NCI-H1930 (cell line): ENCODE measurements at regions not wholly inside any gene's neighbourhood (a gene's known extent, or its start where the extent isn't known, plus 50 kb on each side); places are given as distances from the start of the nearest gene placed in this dataset.
"Not testable (repeated sequence)": the region's sequence is repeated elsewhere in the genome, so short reads cannot be mapped to it uniquely, and the experiment has no call there.

ENCODE experiments used
- DNase-seq, 2 experiments: peaks; one replicate each; lab custom pipeline; 2025; lab: John Stamatoyannopoulos, UW

- no peak for DNase-seq
Measured at GRCh38 chr7:86012971-86013370, 630.7 kb upstream of the GRM3 start.

GRCh38 chr7:86008898-86009297 lies 634.8 kb upstream of the GRM3 start:
- DNase-seq: no peak

GRCh38 chr7:86006909-86007308 lies 636.8 kb upstream of the GRM3 start:
- DNase-seq: no peak

GRCh38 chr7:86002858-86003257 lies 640.9 kb upstream of the GRM3 start:
- DNase-seq: no peak

- DNase-seq: no peak
Measured at GRCh38 chr7:85997515-85997914, 646.2 kb upstream of the GRM3 start.

GRCh38 chr7:85995101-85995500 lies 648.6 kb upstream of the GRM3 start:
- no peak for DNase-seq

GRCh38 chr7:85980740-85981139 lies 663.0 kb upstream of the GRM3 start:
- no peak for DNase-seq

GRCh38 chr7:85974176-85974575 lies 669.5 kb upstream of the GRM3 start:
- no peak for DNase-seq

- DNase-seq: no peak
Measured at GRCh38 chr7:85972504-85973141, 671.1 kb upstream of the GRM3 start.

- DNase-seq: no peak
Measured at GRCh38 chr7:85954961-85955360, 688.7 kb upstream of the GRM3 start.

- no peak for DNase-seq
Measured at GRCh38 chr7:85950871-85951270, 692.8 kb upstream of the GRM3 start.

GRCh38 chr7:85950418-85950817 lies 693.3 kb upstream of the GRM3 start:
- no peak for DNase-seq

- DNase-seq: no peak
Measured at GRCh38 chr7:85947767-85948166, 695.9 kb upstream of the GRM3 start.

GRCh38 chr7:85940798-85941197 lies 702.9 kb upstream of the GRM3 start:
- no peak for DNase-seq

- no peak for DNase-seq
Measured at GRCh38 chr7:85931919-85932318, 711.8 kb upstream of the GRM3 start.

GRCh38 chr7:85928500-85928899 lies 715.2 kb upstream of the GRM3 start:
- no peak for DNase-seq

- no peak for DNase-seq
Measured at GRCh38 chr7:85927226-85927625, 716.5 kb upstream of the GRM3 start.

GRCh38 chr7:85924062-85924461 lies 719.6 kb upstream of the GRM3 start:
- DNase-seq: peak in 1 of 2 experiments; percentile 16

GRCh38 chr7:85916016-85916415 lies 727.7 kb upstream of the GRM3 start:
- no peak for DNase-seq

GRCh38 chr7:85914437-85914836 lies 727.6 kb upstream of the SEMA3D start:
- DNase-seq: no peak

GRCh38 chr7:85908051-85908450 lies 721.2 kb upstream of the SEMA3D start:
- no peak for DNase-seq

- DNase-seq: no peak
Measured at GRCh38 chr7:85897967-85898366, 711.1 kb upstream of the SEMA3D start.

- no peak for DNase-seq
Measured at GRCh38 chr7:85896531-85896930, 709.7 kb upstream of the SEMA3D start.

GRCh38 chr7:85895835-85896234 lies 709.0 kb upstream of the SEMA3D start:
- DNase-seq: no peak

GRCh38 chr7:85891900-85892299 lies 705.0 kb upstream of the SEMA3D start:
- not testable (repeated sequence) for DNase-seq
